ENCODE measurements at regions not wholly inside any gene's neighbourhood (a gene's known extent, or its start where the extent isn't known, plus 50 kb on each side); places are given as distances from the start of the nearest gene placed in this dataset.

- POLR2A ChIA-PET: no interaction called here
- no peaks in the 10 kb centered on the region for H3K9me3 ChIP-seq (ENCODE audit: control extremely low read depth in 1 of 3, control insufficient read depth in 2 of 3, insufficient read depth in 1 of 3, low read length in 2 of 3)
- H3K9ac ChIP-seq (ENCODE audit: low read length): no peak overlapping the region
- Mint-ChIP-seq H3K9me3 (ENCODE audit: insufficient read depth) (no peaks in the 10 kb centered on the region), H3K27ac (no peak overlapping the region), H3K4me1 (no peaks in the 10 kb centered on the region), H3K27me3 (no peaks in the 10 kb centered on the region), H3K4me3 (no peak overlapping the region)
- H2AFZ ChIP-seq (ENCODE audit: insufficient read depth, low read depth, low read length, poor library complexity, severe bottlenecking): no peak overlapping the region
- intact Hi-C loops (cut with micrococcal nuclease): no loop called here
- no peaks in the 10 kb centered on the region for H3K79me2 ChIP-seq (ENCODE audit: control insufficient read depth, insufficient read depth, low read length)
- H3K36me3 ChIP-seq (replicated peaks in 1 of 2; ENCODE audit: control extremely low read depth in 1 of 2, control insufficient read depth in 1 of 2, extremely low read depth in 1 of 2, insufficient read depth in 2 of 2, low read length in 1 of 2): no peaks in the 10 kb centered on the region
- TF ChIP-seq EZH2 (IDR thresholded peaks at IDR 0.05; ENCODE audit: borderline replicate concordance, insufficient read depth, low read depth, low read length, poor library complexity, severe bottlenecking) (no peak), CTCF (IDR thresholded peaks at IDR 0.05) (no peak)
- H3K4me3 ChIP-seq (ENCODE audit: control extremely low read depth in 1 of 5, extremely low read depth in 1 of 5, insufficient read depth in 1 of 5, low read depth in 2 of 5, low read length in 4 of 5): no peak overlapping the region
- H3K4me2 ChIP-seq (replicated peaks; ENCODE audit: low read depth, low read length, poor library complexity, severe bottlenecking): no peak overlapping the region
- H3K4me1 ChIP-seq (ENCODE audit: control insufficient read depth in 2 of 2, insufficient read depth in 2 of 2, low read length in 2 of 2): no peaks in the 10 kb centered on the region
- no peak for ATAC-seq (ENCODE audit: low read depth)
- CTCF ChIA-PET: no interaction called here
- no peak for DNase-seq
- H3K27me3 ChIP-seq (replicated peaks in 1 of 4; ENCODE audit: control extremely low read depth in 1 of 4, control insufficient read depth in 3 of 4, insufficient read depth in 4 of 4, low read length in 3 of 4): no peaks in the 10 kb centered on the region
- H3K27ac ChIP-seq (ENCODE audit: low read length in 2 of 2): no peak overlapping the region
- H4K20me1 ChIP-seq (ENCODE audit: control insufficient read depth, insufficient read depth, low read length, poor library complexity, severe bottlenecking): no peaks in the 10 kb centered on the region
Observed at GRCh38 chr12:84756961-84757360, 155.6 kb downstream of the SLC6A15 start.

- Mint-ChIP-seq H3K9me3 (ENCODE audit: insufficient read depth) (peaks cover 2% of the 10 kb centered on the region), H3K27me3 (no peaks in the 10 kb centered on the region), H3K4me3 (no peak overlapping the region), H3K27ac (no peak overlapping the region), H3K4me1 (no peaks in the 10 kb centered on the region)
- no peak overlapping the region for H3K9ac ChIP-seq (ENCODE audit: low read length)
- ChIA-PET POLR2A (no interaction called here), CTCF (no interaction called here)
- no peaks in the 10 kb centered on the region for H3K9me3 ChIP-seq (ENCODE audit: control extremely low read depth in 1 of 3, control insufficient read depth in 2 of 3, insufficient read depth in 1 of 3, low read length in 2 of 3)
- no peak for TF ChIP-seq CTCF (IDR thresholded peaks at IDR 0.05)
- no peak for TF ChIP-seq EZH2 (IDR thresholded peaks at IDR 0.05; ENCODE audit: borderline replicate concordance, insufficient read depth, low read depth, low read length, poor library complexity, severe bottlenecking)
- no peak for ATAC-seq (ENCODE audit: low read depth)
- no peaks in the 10 kb centered on the region for H3K4me1 ChIP-seq (ENCODE audit: control insufficient read depth in 2 of 2, insufficient read depth in 2 of 2, low read length in 2 of 2)
- H3K27ac ChIP-seq (ENCODE audit: low read length in 2 of 2): no peak overlapping the region
- H3K79me2 ChIP-seq (ENCODE audit: control insufficient read depth, insufficient read depth, low read length): no peaks in the 10 kb centered on the region
- DNase-seq: no peak
- no peaks in the 10 kb centered on the region for H3K36me3 ChIP-seq (replicated peaks in 1 of 2; ENCODE audit: control extremely low read depth in 1 of 2, control insufficient read depth in 1 of 2, extremely low read depth in 1 of 2, insufficient read depth in 2 of 2, low read length in 1 of 2)
- H3K4me3 ChIP-seq (ENCODE audit: control extremely low read depth in 1 of 5, extremely low read depth in 1 of 5, insufficient read depth in 1 of 5, low read depth in 2 of 5, low read length in 4 of 5): no peak overlapping the region
- intact Hi-C loops (cut with micrococcal nuclease): no loop called here
- no peak overlapping the region for H3K4me2 ChIP-seq (replicated peaks; ENCODE audit: low read depth, low read length, poor library complexity, severe bottlenecking)
- no peaks in the 10 kb centered on the region for H4K20me1 ChIP-seq (ENCODE audit: control insufficient read depth, insufficient read depth, low read length, poor library complexity, severe bottlenecking)
- no peaks in the 10 kb centered on the region for H3K27me3 ChIP-seq (replicated peaks in 1 of 4; ENCODE audit: control extremely low read depth in 1 of 4, control insufficient read depth in 3 of 4, insufficient read depth in 4 of 4, low read length in 3 of 4)
- WGBS (ENCODE audit: insufficient coverage): no CpG with 5 or more reads among the region's 3 CpGs
- H2AFZ ChIP-seq (ENCODE audit: insufficient read depth, low read depth, low read length, poor library complexity, severe bottlenecking): no peak overlapping the region
Observed at GRCh38 chr12:84745127-84745526, 167.5 kb downstream of the SLC6A15 start.

Measured in B cell (primary cell).